ENCODE measurements at regions not wholly inside any gene's neighbourhood (a gene's known extent, or its start where the extent isn't known, plus 50 kb on each side); places are given as distances from the start of the nearest gene placed in this dataset.

DNA sequence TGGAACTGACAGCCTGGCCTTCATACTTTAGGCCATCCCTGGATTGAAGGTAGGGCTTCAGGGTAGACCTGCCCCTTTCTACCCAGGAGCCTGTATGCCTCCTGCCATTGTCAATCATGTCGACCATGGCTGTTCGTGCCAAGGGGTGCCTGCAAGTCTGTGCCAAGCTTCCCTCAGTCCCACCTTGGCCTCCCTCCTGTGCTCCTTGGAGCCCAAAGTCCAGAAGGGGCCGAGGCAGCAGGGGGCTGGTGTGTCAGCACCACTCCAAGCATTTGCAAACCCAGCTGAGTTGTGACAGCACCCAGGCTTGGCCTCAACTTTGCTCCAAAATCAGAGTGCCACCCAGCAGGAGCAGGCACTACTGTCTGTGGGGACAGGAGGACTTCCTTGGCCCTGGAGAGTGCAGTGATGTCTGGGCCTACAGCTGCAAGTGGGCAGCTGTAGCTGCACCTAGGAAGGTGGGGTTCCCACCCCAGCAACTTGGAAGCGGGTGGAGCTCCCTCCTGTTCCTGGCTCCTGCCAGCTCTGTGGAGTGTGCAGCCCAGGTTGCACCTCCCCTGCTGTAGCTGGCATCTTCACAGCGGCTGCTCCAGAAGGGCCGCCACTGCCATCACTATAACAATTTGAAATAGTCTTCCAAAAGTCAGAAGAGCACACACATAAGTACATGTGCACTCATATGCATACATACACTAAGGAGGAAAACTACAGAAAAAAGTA is 1719.3 kb downstream of the HACE1 start:
- TF ChIP-seq EZH2phosphoT487 (conservative IDR thresholded peaks at IDR 0.05; ENCODE audit: low read length): no peak
- TF ChIP-seq, protein P1, sequence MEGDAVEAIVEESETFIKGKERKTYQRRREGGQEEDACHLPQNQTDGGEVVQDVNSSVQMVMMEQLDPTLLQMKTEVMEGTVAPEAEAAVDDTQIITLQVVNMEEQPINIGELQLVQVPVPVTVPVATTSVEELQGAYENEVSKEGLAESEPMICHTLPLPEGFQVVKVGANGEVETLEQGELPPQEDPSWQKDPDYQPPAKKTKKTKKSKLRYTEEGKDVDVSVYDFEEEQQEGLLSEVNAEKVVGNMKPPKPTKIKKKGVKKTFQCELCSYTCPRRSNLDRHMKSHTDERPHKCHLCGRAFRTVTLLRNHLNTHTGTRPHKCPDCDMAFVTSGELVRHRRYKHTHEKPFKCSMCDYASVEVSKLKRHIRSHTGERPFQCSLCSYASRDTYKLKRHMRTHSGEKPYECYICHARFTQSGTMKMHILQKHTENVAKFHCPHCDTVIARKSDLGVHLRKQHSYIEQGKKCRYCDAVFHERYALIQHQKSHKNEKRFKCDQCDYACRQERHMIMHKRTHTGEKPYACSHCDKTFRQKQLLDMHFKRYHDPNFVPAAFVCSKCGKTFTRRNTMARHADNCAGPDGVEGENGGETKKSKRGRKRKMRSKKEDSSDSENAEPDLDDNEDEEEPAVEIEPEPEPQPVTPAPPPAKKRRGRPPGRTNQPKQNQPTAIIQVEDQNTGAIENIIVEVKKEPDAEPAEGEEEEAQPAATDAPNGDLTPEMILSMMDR (IDR thresholded peaks at IDR 0.05; ENCODE audit: insufficient read depth, low read length, poor library complexity, severe bottlenecking): no peak
